ENCODE measurements at regions not wholly inside any gene's neighbourhood (a gene's known extent, or its start where the extent isn't known, plus 50 kb on each side); places are given as distances from the start of the nearest gene placed in this dataset.

DNA sequence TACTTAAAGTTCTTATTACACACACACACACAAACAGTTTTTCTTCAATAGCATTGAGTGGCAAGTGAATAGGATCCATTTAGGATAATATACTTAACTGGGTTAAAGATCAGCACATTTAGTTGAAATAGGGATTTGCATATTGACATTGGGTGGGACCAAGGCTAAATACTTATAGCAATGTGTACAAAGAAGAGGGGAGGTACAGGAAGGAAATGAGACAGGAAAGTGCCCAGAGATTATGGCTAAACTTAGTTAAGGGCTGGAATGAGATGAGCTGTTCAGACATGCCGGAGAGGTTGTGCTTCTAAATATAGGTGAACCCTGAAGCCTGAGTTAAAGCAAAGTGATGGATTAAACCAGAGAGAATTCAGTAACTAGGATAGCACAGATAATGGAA, 95.1 kb downstream of the LSMEM1 start (continued):
- TF ChIP-seq, protein P1, sequence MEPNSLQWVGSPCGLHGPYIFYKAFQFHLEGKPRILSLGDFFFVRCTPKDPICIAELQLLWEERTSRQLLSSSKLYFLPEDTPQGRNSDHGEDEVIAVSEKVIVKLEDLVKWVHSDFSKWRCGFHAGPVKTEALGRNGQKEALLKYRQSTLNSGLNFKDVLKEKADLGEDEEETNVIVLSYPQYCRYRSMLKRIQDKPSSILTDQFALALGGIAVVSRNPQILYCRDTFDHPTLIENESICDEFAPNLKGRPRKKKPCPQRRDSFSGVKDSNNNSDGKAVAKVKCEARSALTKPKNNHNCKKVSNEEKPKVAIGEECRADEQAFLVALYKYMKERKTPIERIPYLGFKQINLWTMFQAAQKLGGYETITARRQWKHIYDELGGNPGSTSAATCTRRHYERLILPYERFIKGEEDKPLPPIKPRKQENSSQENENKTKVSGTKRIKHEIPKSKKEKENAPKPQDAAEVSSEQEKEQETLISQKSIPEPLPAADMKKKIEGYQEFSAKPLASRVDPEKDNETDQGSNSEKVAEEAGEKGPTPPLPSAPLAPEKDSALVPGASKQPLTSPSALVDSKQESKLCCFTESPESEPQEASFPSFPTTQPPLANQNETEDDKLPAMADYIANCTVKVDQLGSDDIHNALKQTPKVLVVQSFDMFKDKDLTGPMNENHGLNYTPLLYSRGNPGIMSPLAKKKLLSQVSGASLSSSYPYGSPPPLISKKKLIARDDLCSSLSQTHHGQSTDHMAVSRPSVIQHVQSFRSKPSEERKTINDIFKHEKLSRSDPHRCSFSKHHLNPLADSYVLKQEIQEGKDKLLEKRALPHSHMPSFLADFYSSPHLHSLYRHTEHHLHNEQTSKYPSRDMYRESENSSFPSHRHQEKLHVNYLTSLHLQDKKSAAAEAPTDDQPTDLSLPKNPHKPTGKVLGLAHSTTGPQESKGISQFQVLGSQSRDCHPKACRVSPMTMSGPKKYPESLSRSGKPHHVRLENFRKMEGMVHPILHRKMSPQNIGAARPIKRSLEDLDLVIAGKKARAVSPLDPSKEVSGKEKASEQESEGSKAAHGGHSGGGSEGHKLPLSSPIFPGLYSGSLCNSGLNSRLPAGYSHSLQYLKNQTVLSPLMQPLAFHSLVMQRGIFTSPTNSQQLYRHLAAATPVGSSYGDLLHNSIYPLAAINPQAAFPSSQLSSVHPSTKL (CRISPR knock-in tag; IDR thresholded peaks at IDR 0.05): peak; percentile 20; the same call in 1 of the 2 replicates
- peak; percentile 79 for TF ChIP-seq PPARG (CRISPR knock-in tag; conservative IDR thresholded peaks at IDR 0.05)
- no peak for TF ChIP-seq ZFP41 (CRISPR knock-in tag; IDR thresholded peaks at IDR 0.05; ENCODE audit: borderline replicate concordance)
- no peak for TF ChIP-seq MTA1 (CRISPR knock-in tag; IDR thresholded peaks at IDR 0.05; ENCODE audit: borderline replicate concordance)
- TF ChIP-seq GLI4 (CRISPR knock-in tag; IDR thresholded peaks at IDR 0.05; ENCODE audit: borderline replicate concordance): no peak
- TF ChIP-seq, protein P2, sequence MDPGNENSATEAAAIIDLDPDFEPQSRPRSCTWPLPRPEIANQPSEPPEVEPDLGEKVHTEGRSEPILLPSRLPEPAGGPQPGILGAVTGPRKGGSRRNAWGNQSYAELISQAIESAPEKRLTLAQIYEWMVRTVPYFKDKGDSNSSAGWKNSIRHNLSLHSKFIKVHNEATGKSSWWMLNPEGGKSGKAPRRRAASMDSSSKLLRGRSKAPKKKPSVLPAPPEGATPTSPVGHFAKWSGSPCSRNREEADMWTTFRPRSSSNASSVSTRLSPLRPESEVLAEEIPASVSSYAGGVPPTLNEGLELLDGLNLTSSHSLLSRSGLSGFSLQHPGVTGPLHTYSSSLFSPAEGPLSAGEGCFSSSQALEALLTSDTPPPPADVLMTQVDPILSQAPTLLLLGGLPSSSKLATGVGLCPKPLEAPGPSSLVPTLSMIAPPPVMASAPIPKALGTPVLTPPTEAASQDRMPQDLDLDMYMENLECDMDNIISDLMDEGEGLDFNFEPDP (CRISPR knock-in tag; conservative IDR thresholded peaks at IDR 0.05): no peak
- TF ChIP-seq PAF1 (CRISPR knock-in tag; IDR thresholded peaks at IDR 0.05): no peak
- TF ChIP-seq ETV5 (CRISPR knock-in tag; IDR thresholded peaks at IDR 0.05; ENCODE audit: borderline replicate concordance): peak; percentile 56; the same call in 1 of the 2 replicates
- TF ChIP-seq DNMT3B (CRISPR knock-in tag; conservative IDR thresholded peaks at IDR 0.05): no peak
- TF ChIP-seq ATF7-NPFF (CRISPR knock-in tag; IDR thresholded peaks at IDR 0.05; ENCODE audit: low read depth): no peak
- no peak for TF ChIP-seq ZNF619 (CRISPR knock-in tag; IDR thresholded peaks at IDR 0.05)

Data from HepG2 (cell line).